ENCODE measurements at regions not wholly inside any gene's neighbourhood (a gene's known extent, or its start where the extent isn't known, plus 50 kb on each side); places are given as distances from the start of the nearest gene placed in this dataset.

- TF ChIP-seq CTCF (IDR thresholded peaks at IDR 0.05 in 8 of 11, conservative IDR thresholded peaks at IDR 0.05 in 3 of 11) (no peak), POLR2AphosphoS5 (IDR thresholded peaks at IDR 0.05) (no peak), POLR2A (IDR thresholded peaks at IDR 0.05) (no peak)
- intact Hi-C loops (cut with DNase I; ENCODE audit: low total_unique reads) = no loop called here
- no peaks in the 10 kb centered on the region for H3K27me3 ChIP-seq (replicated peaks in 1 of 7)
- H3K36me3 ChIP-seq = no peaks in the 10 kb centered on the region
- no peak overlapping the region for H3K4me3 ChIP-seq
- H3K27ac ChIP-seq = no peak overlapping the region
- H3K9me3 ChIP-seq = no peaks in the 10 kb centered on the region
- no peak for DNase-seq
- peaks cover 0 to 8% (median 5%) of the 10 kb centered on the region in 6 donors for H3K4me1 ChIP-seq
- WGBS, 5 donors = 79 to 95% (median 91%) methylated on average over 9 of the region's 9 CpGs
These were observed 169.2 kb upstream of the SPRY4 start for GRCh38 chr5:142493875-142494518.

GRCh38 chr5:142492781-142493281 is 168.0 kb upstream of the SPRY4 start:
- Histone ChIP-seq H3K27me3 (replicated peaks in 1 of 7) (no peaks in the 10 kb centered on the region), H3K4me3 (no peak overlapping the region), H3K9me3 (no peaks in the 10 kb centered on the region), H3K27ac (peak overlapping the region in 5 of 8 donors; percentile 3 to 54 (median 48)), H3K36me3 (no peaks in the 10 kb centered on the region), H3K4me1 (peaks cover 0 to 8% (median 5%) of the 10 kb centered on the region in 6 donors)
- WGBS, 5 donors = 17 to 26% (median 22%) methylated on average over 6 of the region's 6 CpGs
- intact Hi-C loops (cut with DNase I; ENCODE audit: low total_unique reads) = no loop called here
- no peak for DNase-seq
- TF ChIP-seq CTCF (IDR thresholded peaks at IDR 0.05 in 8 of 11, conservative IDR thresholded peaks at IDR 0.05 in 3 of 11) (no peak), POLR2A (IDR thresholded peaks at IDR 0.05) (no peak), POLR2AphosphoS5 (IDR thresholded peaks at IDR 0.05) (no peak)

GRCh38 chr5:142491679-142492078 is 166.9 kb upstream of the SPRY4 start:
- Histone ChIP-seq H3K4me1 (peaks cover 0 to 8% (median 5%) of the 10 kb centered on the region in 6 donors), H3K9me3 (no peaks in the 10 kb centered on the region), H3K27ac (peak overlapping the region in 2 of 8 donors; percentile 6 to 21), H3K36me3 (no peaks in the 10 kb centered on the region), H3K27me3 (replicated peaks in 1 of 7) (no peaks in the 10 kb centered on the region), H3K4me3 (no peak overlapping the region)
- intact Hi-C loops (cut with DNase I; ENCODE audit: low total_unique reads) = no loop called here
- DNase-seq = no peak
- 88 to 94% (median 92%) methylated on average over 8 of the region's 8 CpGs for WGBS, 5 donors
- TF ChIP-seq POLR2AphosphoS5 (IDR thresholded peaks at IDR 0.05) = no peak
- no peak for TF ChIP-seq POLR2A (IDR thresholded peaks at IDR 0.05)
- TF ChIP-seq CTCF (IDR thresholded peaks at IDR 0.05 in 8 of 11, conservative IDR thresholded peaks at IDR 0.05 in 3 of 11) = no peak

GRCh38 chr5:142491270-142491669 is 166.4 kb upstream of the SPRY4 start:
- H3K9me3 ChIP-seq = no peaks in the 10 kb centered on the region
- WGBS, 5 donors = 74 to 83% (median 78%) methylated on average over 8 of the region's 8 CpGs
- H3K4me1 ChIP-seq = peaks cover 0 to 8% (median 5%) of the 10 kb centered on the region in 6 donors
- peak overlapping the region in 3 of 8 donors; percentile 6 to 22 (median 21) for H3K27ac ChIP-seq
- H3K4me3 ChIP-seq = no peak overlapping the region
- intact Hi-C loops (cut with DNase I; ENCODE audit: low total_unique reads) = no loop called here
- H3K36me3 ChIP-seq = no peaks in the 10 kb centered on the region
- TF ChIP-seq POLR2A (IDR thresholded peaks at IDR 0.05) (no peak), POLR2AphosphoS5 (IDR thresholded peaks at IDR 0.05) (no peak), CTCF (IDR thresholded peaks at IDR 0.05 in 8 of 11, conservative IDR thresholded peaks at IDR 0.05 in 3 of 11) (no peak)
- no peak for DNase-seq
- H3K27me3 ChIP-seq (replicated peaks in 1 of 7) = no peaks in the 10 kb centered on the region
